ENCODE measurements at regions not wholly inside any gene's neighbourhood (a gene's known extent, or its start where the extent isn't known, plus 50 kb on each side); places are given as distances from the start of the nearest gene placed in this dataset.

- DNase-seq = no peak
Observed at GRCh38 chr10:3689871-3690510, 95.0 kb downstream of the KLF6 start.

GRCh38 chr10:3687510-3688081 is 97.4 kb downstream of the KLF6 start:
- DNase-seq = no peak

GRCh38 chr10:3685384-3685783 is 99.6 kb downstream of the KLF6 start:
- DNase-seq = no peak

- no peak for DNase-seq
Observed at GRCh38 chr10:3684891-3685290, 100.1 kb downstream of the KLF6 start.

GRCh38 chr10:3683560-3683959 is 101.4 kb downstream of the KLF6 start:
- DNase-seq = no peak

GRCh38 chr10:3682745-3683144 is 102.3 kb downstream of the KLF6 start:
- DNase-seq = no peak

GRCh38 chr10:3681642-3682554 is 103.1 kb downstream of the KLF6 start:
- DNase-seq = no peak

- DNase-seq = no peak
Observed at GRCh38 chr10:3679950-3680629, 104.9 kb downstream of the KLF6 start.

- DNase-seq = no peak
Observed at GRCh38 chr10:3678629-3679227, 106.3 kb downstream of the KLF6 start.

GRCh38 chr10:3676564-3676963 is 108.4 kb downstream of the KLF6 start:
- no peak for DNase-seq

GRCh38 chr10:3672220-3672619 is 112.8 kb downstream of the KLF6 start:
- DNase-seq = no peak

- DNase-seq = no peak
Observed at GRCh38 chr10:3671386-3671955, 113.5 kb downstream of the KLF6 start.

- peak in 1 of 2 donors; percentile 54 for DNase-seq
Observed at GRCh38 chr10:3668966-3669330, 116.1 kb downstream of the KLF6 start.

- DNase-seq = peak; percentile 72 to 73
Observed at GRCh38 chr10:3668276-3668965, 116.6 kb downstream of the KLF6 start.

GRCh38 chr10:3666525-3667302 is 118.3 kb downstream of the KLF6 start:
- DNase-seq = peak; percentile 26 to 44

GRCh38 chr10:3665316-3665908 is 119.6 kb downstream of the KLF6 start:
- no peak for DNase-seq

GRCh38 chr10:3662775-3663174 is 122.2 kb downstream of the KLF6 start:
- DNase-seq = no peak

- no peak for DNase-seq
Observed at GRCh38 chr10:3661271-3661670, 123.7 kb downstream of the KLF6 start.

- DNase-seq = no peak
Observed at GRCh38 chr10:3660753-3661152, 124.3 kb downstream of the KLF6 start.

- no peak for DNase-seq
Observed at GRCh38 chr10:3659203-3659917, 125.6 kb downstream of the KLF6 start.
